NCI-H128 (cell line): ENCODE measurements at regions not wholly inside any gene's neighbourhood (a gene's known extent, or its start where the extent isn't known, plus 50 kb on each side); places are given as distances from the start of the nearest gene placed in this dataset.
"Not testable (repeated sequence)": the region's sequence is repeated elsewhere in the genome, so short reads cannot be mapped to it uniquely, and the experiment has no call there.

Experiments used
- DNase-seq: peaks from one replicate; lab custom pipeline; 2025; ENCODE audit not compliant: unreplicated experiment; lab: John Stamatoyannopoulos, UW

GRCh38 chr4:169934794-169935429, 91.3 kb downstream of the MFAP3L start:
- DNase-seq, result no peak

DNA sequence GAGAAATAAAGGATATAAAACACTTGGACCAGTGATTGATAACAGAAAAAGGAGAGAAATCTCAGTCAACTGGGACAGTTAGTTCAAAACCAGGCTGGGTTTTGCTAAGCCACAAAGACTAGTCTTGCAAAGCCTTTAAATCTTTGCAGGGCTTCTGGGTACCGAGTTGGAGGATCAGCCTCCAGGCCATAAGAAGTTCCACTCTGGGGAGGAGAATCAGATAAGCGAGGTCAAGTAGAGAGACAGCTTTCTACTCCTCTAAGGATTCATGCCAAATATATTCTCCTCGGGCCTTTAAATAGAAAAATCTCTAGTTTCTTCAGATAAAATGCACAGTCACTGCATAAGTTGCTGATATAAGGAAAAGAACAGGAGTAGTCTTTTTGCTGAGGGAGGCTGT, 92.7 kb downstream of the MFAP3L start:
- DNase-seq, result no peak

DNA sequence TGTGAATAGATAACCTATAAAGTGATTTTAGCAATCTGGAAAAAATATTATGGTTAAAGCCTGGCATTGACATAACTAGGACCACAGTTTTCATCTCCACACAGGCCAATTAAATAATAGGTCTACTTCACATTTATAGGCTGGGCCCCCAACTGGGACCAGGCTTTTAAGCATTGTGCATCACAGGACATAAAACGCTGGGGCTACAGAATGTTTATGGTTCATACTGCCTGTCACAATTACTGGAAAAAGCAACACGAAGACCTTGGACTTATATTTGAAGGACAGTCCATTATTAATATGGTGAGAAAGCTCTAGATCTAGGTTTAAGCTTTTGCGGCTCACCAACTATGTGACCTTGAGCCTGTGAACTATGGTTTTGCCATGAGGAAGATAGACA, 94.2 kb downstream of the MFAP3L start:
- DNase-seq, result no peak

DNA sequence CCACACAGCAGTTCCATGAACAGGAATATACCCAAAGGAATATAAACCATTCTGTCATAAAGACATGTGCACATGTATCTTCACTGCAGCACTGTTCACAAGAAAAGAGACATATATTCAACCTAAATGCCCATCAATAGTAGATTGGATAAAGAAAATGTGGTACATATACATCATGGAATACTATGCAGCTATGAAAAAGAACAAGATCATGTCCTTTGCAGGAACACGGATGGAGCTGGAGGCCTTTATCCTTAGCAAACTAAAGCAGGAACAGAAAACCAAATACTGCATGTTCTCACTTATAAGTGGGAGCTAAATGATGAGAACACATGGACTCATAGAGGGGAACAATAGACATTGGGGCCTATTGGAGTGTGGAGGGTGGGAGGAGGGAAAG, 95.4 kb downstream of the MFAP3L start:
- not testable (repeated sequence) for DNase-seq

- no peak for DNase-seq
Measured at GRCh38 chr4:169927280-169927679, 98.9 kb downstream of the MFAP3L start.

DNA sequence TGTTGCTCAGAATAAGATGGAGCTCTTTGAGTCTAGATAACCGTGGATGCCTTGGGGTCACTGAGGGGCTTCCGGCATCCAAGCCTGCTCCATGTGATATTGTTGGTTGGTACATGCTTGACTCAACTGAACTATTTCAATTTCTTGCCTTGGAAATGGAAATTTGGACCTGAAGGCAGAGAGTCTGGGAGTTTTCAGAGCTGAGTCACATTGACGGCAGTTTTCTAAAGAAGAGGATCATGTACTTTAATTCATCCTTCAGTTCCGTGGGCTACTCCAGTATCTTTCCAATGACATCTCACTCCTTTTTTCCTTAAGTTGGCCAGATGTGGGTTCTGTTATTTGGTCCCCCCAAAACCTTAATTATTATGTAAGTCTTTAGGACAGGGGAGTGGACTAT, 100.5 kb downstream of the MFAP3L start:
- no peak for DNase-seq

GRCh38 chr4:169922632-169923276, 103.4 kb downstream of the MFAP3L start:
- DNase-seq, result no peak

DNA sequence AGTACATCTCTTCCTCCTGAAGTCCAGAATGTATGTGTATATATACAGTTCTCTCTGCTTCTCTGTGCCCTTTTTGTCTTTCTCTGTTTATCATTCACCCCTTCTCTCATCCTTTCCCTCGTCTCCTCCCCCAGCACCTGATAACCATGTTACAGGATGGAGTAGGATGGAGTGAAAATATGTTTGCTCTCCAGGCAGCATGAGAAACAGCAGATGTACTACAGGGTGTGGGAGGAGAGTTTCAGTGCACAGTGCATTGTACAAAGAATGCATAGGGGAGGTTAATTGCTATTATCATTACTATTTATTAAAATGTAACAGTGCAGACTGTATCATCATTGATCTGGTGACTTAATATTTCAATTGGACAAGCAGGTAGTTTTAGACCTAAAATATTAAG, 104.5 kb downstream of the MFAP3L start:
- no peak for DNase-seq

DNA sequence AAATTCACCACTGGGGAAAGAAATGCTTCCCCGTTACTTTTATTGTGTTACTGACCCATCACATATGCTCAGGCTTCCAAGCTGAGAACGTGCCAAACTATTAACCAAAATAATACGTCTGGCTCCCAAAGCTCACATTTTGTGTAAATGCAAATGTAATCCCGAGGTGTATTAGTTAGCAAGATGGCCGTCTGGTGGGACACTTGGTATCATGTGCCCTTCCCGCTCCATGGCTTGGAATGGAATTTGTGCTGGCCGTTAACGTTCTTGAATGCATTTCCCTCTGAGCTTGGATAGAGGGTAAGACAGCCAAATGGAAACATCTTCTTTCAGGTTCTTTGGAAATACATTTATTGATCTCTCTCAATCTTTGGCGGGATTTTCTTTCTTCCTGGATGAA, 105.0 kb downstream of the MFAP3L start:
- no peak for DNase-seq

GRCh38 chr4:169919194-169920124, 106.7 kb downstream of the MFAP3L start:
- not testable (repeated sequence) for DNase-seq

GRCh38 chr4:169915545-169915944, 110.7 kb downstream of the MFAP3L start:
- no peak for DNase-seq

GRCh38 chr4:169914866-169915265, 111.3 kb downstream of the MFAP3L start:
- DNase-seq, result no peak

DNA sequence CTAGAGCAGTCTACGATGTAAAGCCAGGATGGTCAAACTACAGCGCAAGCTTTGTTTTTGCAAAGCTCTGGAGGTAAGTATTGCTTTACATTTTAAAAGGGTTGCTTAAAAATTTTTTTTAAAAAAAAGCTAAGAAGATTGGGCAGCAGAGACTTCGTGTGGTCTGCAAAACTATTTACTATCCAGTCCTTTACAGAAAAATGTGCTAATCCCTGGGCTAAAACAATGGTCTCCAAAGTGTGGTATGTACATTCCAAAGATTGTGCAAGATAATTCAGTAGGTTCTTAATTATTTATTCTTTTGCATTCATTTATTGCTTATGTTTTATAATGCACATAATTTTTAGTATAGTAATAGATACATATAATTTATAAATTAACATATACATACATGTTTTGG, 113.2 kb downstream of the MFAP3L start:
- no peak for DNase-seq

DNA sequence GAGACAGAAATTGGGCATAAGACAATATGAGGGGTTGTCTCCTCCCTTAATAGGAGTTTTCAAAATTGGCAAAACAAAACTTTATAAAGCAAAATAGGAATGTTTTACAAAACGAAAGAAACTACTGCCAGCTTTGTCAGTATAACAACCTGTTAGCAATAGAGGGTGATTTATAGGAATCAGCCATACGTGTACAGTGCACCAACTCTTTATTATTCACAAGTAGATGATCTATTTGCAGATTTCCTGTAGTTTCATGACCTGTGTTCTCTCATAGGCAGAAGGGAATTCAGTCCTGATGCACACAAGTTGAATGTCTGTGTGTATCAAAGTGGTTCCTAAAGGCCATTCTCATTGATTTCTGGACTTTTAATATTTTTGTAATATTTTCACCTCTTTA, 116.3 kb downstream of the MFAP3L start:
- DNase-seq, result no peak

- no peak for DNase-seq
Measured at GRCh38 chr4:169909479-169909878, 116.7 kb downstream of the MFAP3L start.

DNA sequence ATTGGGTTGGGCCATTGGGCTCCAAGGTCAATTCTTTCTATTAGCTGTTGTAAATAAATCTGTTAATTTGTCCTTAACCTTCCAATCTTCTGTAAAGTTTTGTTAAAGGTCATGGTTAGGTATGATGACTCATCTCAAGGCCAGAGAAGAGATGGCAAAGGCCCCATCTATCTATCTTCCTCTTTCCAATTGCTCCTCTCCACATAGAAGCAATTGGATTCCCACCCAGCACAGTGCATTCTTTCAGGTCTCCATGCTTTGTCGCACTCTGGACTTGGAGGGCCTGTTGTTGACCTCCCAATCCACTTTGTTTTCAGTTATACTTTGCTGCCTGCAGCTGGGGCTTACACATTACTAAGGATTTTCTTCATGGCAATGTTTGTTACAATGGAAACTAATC, 118.5 kb downstream of the MFAP3L start:
- DNase-seq, result no peak

GRCh38 chr4:169906821-169907220, 119.4 kb downstream of the MFAP3L start:
- no peak for DNase-seq

DNA sequence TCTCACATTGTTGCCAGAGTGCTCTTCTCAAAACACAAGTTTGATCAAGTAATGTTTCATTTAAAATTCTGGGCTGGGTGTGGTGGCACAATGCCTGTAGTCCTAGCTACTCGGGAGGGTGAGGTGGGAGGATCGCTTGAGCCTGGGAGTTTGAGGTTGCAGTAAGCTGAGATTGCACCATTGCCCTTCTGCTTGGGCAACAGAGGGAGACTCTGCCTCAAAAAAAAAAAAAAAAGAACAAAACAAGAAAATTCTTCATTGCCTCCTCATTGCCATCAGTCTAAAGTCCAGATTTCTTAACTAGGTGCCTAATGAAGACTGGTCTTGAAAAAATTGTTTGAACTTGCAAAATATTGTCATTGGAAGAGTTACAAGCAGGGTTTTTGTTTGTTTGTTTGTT, 120.1 kb downstream of the MFAP3L start:
- no peak for DNase-seq

- no peak for DNase-seq
Measured at GRCh38 chr4:169902658-169903345, 123.4 kb downstream of the MFAP3L start.

DNA sequence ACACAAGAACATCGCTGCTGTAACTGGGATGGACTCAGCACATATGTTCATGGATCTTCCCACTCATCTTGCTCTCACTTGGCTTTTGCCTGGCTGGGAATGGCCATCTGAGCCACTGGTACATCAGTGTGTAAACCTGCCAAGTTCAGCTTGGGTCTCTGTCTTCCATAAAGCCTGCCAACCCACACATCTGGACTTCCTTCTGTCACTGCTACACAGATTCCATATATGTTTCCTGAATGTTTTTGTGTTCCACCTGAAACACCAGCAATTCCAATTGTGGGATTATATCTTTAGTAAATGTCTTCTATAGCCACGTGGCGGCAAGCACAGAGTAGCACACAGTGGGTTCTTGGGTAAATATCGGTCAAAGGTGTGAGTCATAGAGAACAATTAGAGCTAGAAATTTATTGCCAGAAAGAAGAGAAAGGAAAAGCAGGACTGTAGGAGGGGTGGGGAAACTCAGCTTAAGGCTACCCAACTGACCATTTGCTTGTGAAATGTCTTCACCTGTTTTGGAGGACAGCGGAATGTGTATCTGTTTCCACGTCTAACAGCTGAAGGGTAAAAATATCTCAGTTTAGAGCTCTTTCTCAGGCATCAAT, 125.9 kb downstream of the MFAP3L start:
- no peak for DNase-seq

DNA sequence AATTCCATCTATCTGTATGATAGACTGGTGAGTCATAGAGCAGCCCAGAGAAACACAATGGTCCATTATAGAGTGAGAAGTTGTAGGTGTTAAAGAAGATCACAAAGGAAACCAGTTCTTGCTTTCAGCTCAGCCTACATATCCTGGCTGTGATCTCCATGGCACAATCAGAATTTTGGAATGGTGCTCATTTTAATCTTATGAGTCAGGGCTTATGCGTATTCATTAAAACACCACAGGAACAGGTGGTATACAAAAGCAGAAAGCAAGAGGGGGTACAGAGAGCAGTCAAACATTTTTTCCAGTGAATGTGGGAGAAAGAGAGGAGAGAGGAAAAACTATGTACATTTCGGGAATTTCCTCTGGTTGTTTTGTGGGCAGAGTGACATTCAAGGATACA, 126.9 kb downstream of the MFAP3L start:
- no peak for DNase-seq
